HepG2 (cell line): ENCODE measurements at regions not wholly inside any gene's neighbourhood (a gene's known extent, or its start where the extent isn't known, plus 50 kb on each side); places are given as distances from the start of the nearest gene placed in this dataset.

Experiments
- ATAC-seq: fragments of 200-7000 bp; cut with Tn5 transposase; 3 replicates; pipeline ENCODE4 v1.9.1; 2020; ENCODE audit warnings: mild to moderate bottlenecking, moderate library complexity
- BruUV-seq: library from RNA; stranded (reverse); fragments of 400-500 nt; replicated peaks from 2 replicates; lab custom pipeline; 2021; lab: Mats Ljungman, UMichigan
- CTCF ChIA-PET: fragments of 300-600 bp; formaldehyde crosslinking; extraction: SDS; loops from one replicate; lab custom pipeline; 2021; ENCODE audit warnings: low total read pairs, inconsistent platforms, low intra/inter-chr PET ratio; lab: Yijun Ruan, JAX
- POLR2A ChIA-PET: fragments of 350-600 bp; sonication (Branson Sonifier 250); formaldehyde crosslinking; loops from one replicate; lab custom pipeline; 2020; ENCODE audit warnings: antibody characterized with exemption, inconsistent platforms; lab: Yijun Ruan, JAX
- DNase-seq: peaks from one replicate; pipeline ENCODE4 v3.0.0-alpha.2; 2015; ENCODE audit warnings: low spot score
- FAIRE-seq: peaks from 3 replicates; lab custom pipeline; 2011; peaks lifted over from hg19 to GRCh38; lab: Jason Lieb, UNC
- H2AFZ ChIP-seq: one replicate; pipeline ENCODE4 v1.6.1; 2011; ENCODE audit warnings: low read length, inconsistent platforms
- H3K27ac ChIP-seq: fragments of 300-600 bp; 3 replicates; pipeline ENCODE4 v1.8.0; 2011; ENCODE audit warnings: mixed run types, mild to moderate bottlenecking, mixed read lengths, low read length, inconsistent platforms; ENCODE audit not compliant: insufficient read depth; ENCODE audit errors: extremely low read length
- H3K27me3 ChIP-seq, 2 experiments: fragments of 200-600 bp in 1 of 2; 2 replicates in 1 of 2; 3 replicates in 1 of 2; pipeline versions ENCODE4 v1.6.0 to v1.8.0; 2011; ENCODE audit warnings: low read length in 2 of 2, mild to moderate bottlenecking in 2 of 2, moderate library complexity in 2 of 2, inconsistent platforms in 1 of 2; ENCODE audit not compliant: insufficient read depth in 2 of 2, control insufficient read depth in 1 of 2
- H3K36me3 ChIP-seq, 2 experiments: fragments of 200-600 bp in 1 of 2; replicated peaks in 1 of 2; 2 replicates in 1 of 2; 3 replicates in 1 of 2; pipeline versions ENCODE4 v1.5.1 to v1.8.0; 2011; ENCODE audit warnings: low read length in 2 of 2, inconsistent platforms in 1 of 2; ENCODE audit not compliant: insufficient read depth in 2 of 2, control insufficient read depth in 1 of 2
- H3K4me1 ChIP-seq: 2 replicates; pipeline ENCODE4 v1.5.1; 2012; ENCODE audit warnings: low read length, inconsistent platforms; ENCODE audit not compliant: insufficient read depth
- H3K4me2 ChIP-seq: 2 replicates; pipeline ENCODE4 v1.6.0; 2011; ENCODE audit warnings: low read depth, low read length, inconsistent platforms
- H3K4me3 ChIP-seq, 3 experiments: fragments of 200-600 bp in 1 of 3; sonication (generic), shearing (Covaris generic) in 1 of 3; replicated peaks in 1 of 3; 2 replicates each; pipeline ENCODE4 v1.5.1; 2011 to 2016; ENCODE audit warnings: low read length in 3 of 3, inconsistent platforms in 2 of 3, low read depth in 2 of 3, mild to moderate bottlenecking in 2 of 3, control low read depth in 1 of 3, mixed read lengths in 1 of 3; ENCODE audit not compliant: insufficient read depth in 1 of 3
- H3K79me2 ChIP-seq: one replicate; pipeline ENCODE4 v1.6.1; 2011; ENCODE audit warnings: low read length, inconsistent platforms; ENCODE audit not compliant: insufficient read depth
- H3K9ac ChIP-seq: 2 replicates; pipeline ENCODE4 v1.6.0; 2011; ENCODE audit warnings: mild to moderate bottlenecking, low read depth, low read length, inconsistent platforms; ENCODE audit not compliant: insufficient read depth
- H3K9me3 ChIP-seq: 2 replicates; pipeline ENCODE4 v1.5.1; 2012; ENCODE audit warnings: mild to moderate bottlenecking, low read length
- H4K20me1 ChIP-seq: 2 replicates; pipeline ENCODE4 v1.6.0; 2011; ENCODE audit warnings: inconsistent platforms, mild to moderate bottlenecking, low read length, moderate library complexity; ENCODE audit not compliant: insufficient read depth
- BRCA1 ChIP-seq: sonication (generic); formaldehyde crosslinking; IDR thresholded peaks from 2 replicates; pipeline ENCODE4 v1.4.0; 2020; ENCODE audit warnings: missing genetic modification reagents
- CENPT ChIP-seq: sonication (generic); formaldehyde crosslinking; IDR thresholded peaks from 2 replicates; pipeline ENCODE4 v1.8.0; 2022; ENCODE audit warnings: low read depth, mild to moderate bottlenecking, moderate library complexity, missing genetic modification reagents
- CREM ChIP-seq, 2 experiments: sonication (generic) in 1 of 2; formaldehyde crosslinking in 1 of 2; IDR thresholded peaks; 2 replicates each; pipeline versions ENCODE4 v1.4.0 to v1.6.1; 2016 to 2020; ENCODE audit warnings: antibody characterized with exemption in 1 of 2, mild to moderate bottlenecking in 1 of 2, missing genetic modification reagents in 1 of 2
- EED ChIP-seq: sonication (generic); formaldehyde crosslinking; IDR thresholded peaks from 2 replicates; pipeline ENCODE4 v1.5.0; 2020; ENCODE audit warnings: mild to moderate bottlenecking, missing genetic modification reagents
- HDAC2 ChIP-seq: sonication (generic); formaldehyde crosslinking; IDR thresholded peaks from 2 replicates; pipeline ENCODE4 v1.4.0; 2020; ENCODE audit warnings: missing genetic modification reagents
- HOXA5 ChIP-seq: sonication (generic); formaldehyde crosslinking; IDR thresholded peaks from 2 replicates; pipeline ENCODE4 v1.4.0; 2020; ENCODE audit warnings: missing genetic modification reagents
- KLF13 ChIP-seq: sonication (generic); formaldehyde crosslinking; IDR thresholded peaks from 2 replicates; pipeline ENCODE4 v1.4.0; 2020; ENCODE audit warnings: mild to moderate bottlenecking, missing genetic modification reagents
- KMT2B ChIP-seq: IDR thresholded peaks from 2 replicates; pipeline ENCODE4 v1.6.1; 2016; ENCODE audit warnings: missing genetic modification reagents, missing compliant biosample characterization
- MTF2 ChIP-seq: sonication (generic); formaldehyde crosslinking; IDR thresholded peaks from 2 replicates; pipeline ENCODE4 v1.5.0; 2020; ENCODE audit warnings: missing genetic modification reagents, borderline replicate concordance
- MXD4 ChIP-seq: IDR thresholded peaks from 2 replicates; pipeline ENCODE4 v1.6.1; 2016; ENCODE audit warnings: mild to moderate bottlenecking, missing biosample characterization, missing genetic modification reagents
- NR2F2 ChIP-seq: IDR thresholded peaks from 2 replicates; pipeline ENCODE4 v1.6.1; 2012; ENCODE audit warnings: low read depth, inconsistent platforms, borderline replicate concordance
- SATB2 ChIP-seq: sonication (generic); formaldehyde crosslinking; IDR thresholded peaks from 2 replicates; pipeline ENCODE4 v1.5.0; 2020; ENCODE audit warnings: missing genetic modification reagents
- SMARCE1 ChIP-seq: fragments of 450-650 bp; IDR thresholded peaks from 2 replicates; pipeline ENCODE4 v1.6.1; 2017; ENCODE audit warnings: borderline replicate concordance
- ZNF143 ChIP-seq: sonication (generic); formaldehyde crosslinking; IDR thresholded peaks from 2 replicates; pipeline ENCODE4 v1.4.0; 2020; ENCODE audit warnings: missing genetic modification reagents
- ZNF367 ChIP-seq: sonication (generic); formaldehyde crosslinking; IDR thresholded peaks from 2 replicates; pipeline ENCODE4 v1.4.0; 2020; ENCODE audit warnings: missing genetic modification reagents, borderline replicate concordance
- ZNF564 ChIP-seq: sonication (generic); formaldehyde crosslinking; IDR thresholded peaks from 2 replicates; pipeline ENCODE4 v1.8.1; 2023; ENCODE audit warnings: mild to moderate bottlenecking, missing genetic modification reagents
- ZNF605 ChIP-seq: sonication (generic); formaldehyde crosslinking; IDR thresholded peaks from 2 replicates; pipeline ENCODE4 v1.8.0; 2022; ENCODE audit warnings: mild to moderate bottlenecking, missing genetic modification reagents
- in situ Hi-C: cut with HindIII; loops from 2 replicates; pipeline ENCODE4 v1.10.0; 2017; ENCODE audit warnings: low pct_unique_long_range_greater_than_20kb; ENCODE audit not compliant: extremely low pct_ligation_motif_present
- intact Hi-C: fragments of 100-400 bp; cut with micrococcal nuclease; formaldehyde crosslinking; loops from one replicate; pipeline ENCODE4 v1.10.0; 2022; ENCODE audit not compliant: unreplicated experiment
- TF ChIP-seq, protein P1 (sequence below): sonication (generic); formaldehyde crosslinking; IDR thresholded peaks from 2 replicates; pipeline ENCODE4 v1.4.0; 2020; ENCODE audit warnings: missing genetic modification reagents
- TF ChIP-seq, protein P2 (sequence below): sonication (generic); formaldehyde crosslinking; IDR thresholded peaks from 2 replicates; pipeline ENCODE4 v1.5.0; 2020; ENCODE audit warnings: mild to moderate bottlenecking, low read depth, missing genetic modification reagents, borderline replicate concordance

DNA sequence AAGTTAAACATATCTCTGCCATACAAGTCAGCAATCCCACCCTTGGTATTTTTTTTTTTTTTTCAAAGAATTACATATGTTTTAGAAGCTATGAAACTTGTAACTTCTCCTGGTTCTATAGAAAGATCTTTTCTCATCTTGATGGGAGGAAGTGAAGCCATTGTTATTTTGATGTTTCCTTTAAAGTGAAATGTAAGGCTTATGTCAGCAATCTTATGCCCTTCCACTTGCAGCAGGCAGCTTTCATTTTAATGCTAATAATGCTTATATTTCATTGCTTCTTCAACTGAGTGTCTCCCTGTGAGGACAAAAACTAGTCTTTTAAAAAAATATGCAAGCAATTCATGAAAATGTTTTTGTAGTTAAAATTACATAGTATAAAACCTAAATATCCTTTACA, 1614.7 kb downstream of the KHDRBS2 start:
- no TSS peak for BruUV-seq
- Histone ChIP-seq H3K9me3 (peaks cover 99% of the 10 kb centered on the region), H3K79me2 (no peaks in the 10 kb centered on the region), H3K4me3 (no peak overlapping the region), H3K4me2 (no peak overlapping the region), H3K4me1 (no peaks in the 10 kb centered on the region), H3K27ac (no peak overlapping the region), H3K27me3 (no peaks in the 10 kb centered on the region), H2AFZ (no peak overlapping the region), H3K36me3 (no peaks in the 10 kb centered on the region)
- DNase-seq, result no peak
- ChIA-PET CTCF (no interaction called here), POLR2A (no interaction called here)
- in situ Hi-C loops, result no loop called here
- FAIRE-seq, result no peak
- intact Hi-C loops, result no loop called here
- no peak for TF ChIP-seq ZNF605 (CRISPR knock-in tag)
- TF ChIP-seq HDAC2 (CRISPR knock-in tag), result no peak
- no peak for TF ChIP-seq SMARCE1
- TF ChIP-seq ZNF564 (CRISPR knock-in tag), result no peak
- no peak for TF ChIP-seq NR2F2
- TF ChIP-seq ZNF367 (CRISPR knock-in tag), result no peak
- TF ChIP-seq, protein P1, sequence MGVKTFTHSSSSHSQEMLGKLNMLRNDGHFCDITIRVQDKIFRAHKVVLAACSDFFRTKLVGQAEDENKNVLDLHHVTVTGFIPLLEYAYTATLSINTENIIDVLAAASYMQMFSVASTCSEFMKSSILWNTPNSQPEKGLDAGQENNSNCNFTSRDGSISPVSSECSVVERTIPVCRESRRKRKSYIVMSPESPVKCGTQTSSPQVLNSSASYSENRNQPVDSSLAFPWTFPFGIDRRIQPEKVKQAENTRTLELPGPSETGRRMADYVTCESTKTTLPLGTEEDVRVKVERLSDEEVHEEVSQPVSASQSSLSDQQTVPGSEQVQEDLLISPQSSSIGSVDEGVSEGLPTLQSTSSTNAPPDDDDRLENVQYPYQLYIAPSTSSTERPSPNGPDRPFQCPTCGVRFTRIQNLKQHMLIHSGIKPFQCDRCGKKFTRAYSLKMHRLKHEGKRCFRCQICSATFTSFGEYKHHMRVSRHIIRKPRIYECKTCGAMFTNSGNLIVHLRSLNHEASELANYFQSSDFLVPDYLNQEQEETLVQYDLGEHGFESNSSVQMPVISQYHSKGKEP, result no peak
- no peak for TF ChIP-seq CREM (IDR thresholded peaks at IDR 0.05)
- TF ChIP-seq CREM (CRISPR knock-in tag; IDR thresholded peaks at IDR 0.05), result no peak
- no peak for TF ChIP-seq BRCA1
- TF ChIP-seq ZNF143 (CRISPR knock-in tag), result no peak
- TF ChIP-seq MTF2, result no peak
- TF ChIP-seq EED (CRISPR knock-in tag), result no peak
- TF ChIP-seq, protein P2, sequence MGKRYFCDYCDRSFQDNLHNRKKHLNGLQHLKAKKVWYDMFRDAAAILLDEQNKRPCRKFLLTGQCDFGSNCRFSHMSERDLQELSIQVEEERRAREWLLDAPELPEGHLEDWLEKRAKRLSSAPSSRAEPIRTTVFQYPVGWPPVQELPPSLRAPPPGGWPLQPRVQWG (CRISPR knock-in tag), result no peak
- no peak for TF ChIP-seq HOXA5
- TF ChIP-seq KMT2B (CRISPR knock-in tag), result no peak
- TF ChIP-seq KLF13 (CRISPR knock-in tag), result no peak
- no peak for TF ChIP-seq CENPT (CRISPR knock-in tag)
- no peak for TF ChIP-seq MXD4
- no peak for TF ChIP-seq SATB2 (CRISPR knock-in tag)
- TF ChIP-seq, all 625 proteins: peak for 0
- no peaks in the 10 kb centered on the region for H4K20me1 ChIP-seq
- H3K9ac ChIP-seq, result no peak overlapping the region
- no peak for ATAC-seq
